HG02678 (cell line): ENCODE measurements at regions not wholly inside any gene's neighbourhood (a gene's known extent, or its start where the extent isn't known, plus 50 kb on each side); places are given as distances from the start of the nearest gene placed in this dataset.

Source experiments
- ATAC-seq: cut with Tn5 transposase; IDR thresholded peaks from one replicate; pipeline ENCODE4 v1.9.1; 2021; ENCODE audit warnings: mild to moderate bottlenecking, moderate library complexity; ENCODE audit not compliant: unreplicated experiment

DNA sequence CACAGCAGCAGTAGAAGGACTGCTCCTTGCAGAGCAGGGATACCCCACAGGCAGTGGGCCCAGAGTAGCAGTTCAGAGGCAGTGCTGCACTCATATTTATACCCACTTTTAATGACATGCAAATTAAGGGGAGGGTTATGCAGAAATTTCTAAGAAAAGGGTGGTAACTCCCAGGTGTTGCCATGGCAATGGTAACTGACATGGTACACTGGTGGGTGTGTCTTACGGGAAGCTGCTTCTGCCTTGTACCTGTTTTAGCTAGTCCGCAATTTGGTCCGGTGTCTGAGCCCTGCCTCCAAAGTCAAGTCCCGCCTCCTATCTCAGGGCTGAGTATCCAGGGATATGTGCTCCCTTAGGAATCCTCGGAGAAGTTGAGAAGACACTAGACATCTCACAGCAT lies 79.2 kb upstream of the UQCRFS1 start:
- ATAC-seq = no peak

DNA sequence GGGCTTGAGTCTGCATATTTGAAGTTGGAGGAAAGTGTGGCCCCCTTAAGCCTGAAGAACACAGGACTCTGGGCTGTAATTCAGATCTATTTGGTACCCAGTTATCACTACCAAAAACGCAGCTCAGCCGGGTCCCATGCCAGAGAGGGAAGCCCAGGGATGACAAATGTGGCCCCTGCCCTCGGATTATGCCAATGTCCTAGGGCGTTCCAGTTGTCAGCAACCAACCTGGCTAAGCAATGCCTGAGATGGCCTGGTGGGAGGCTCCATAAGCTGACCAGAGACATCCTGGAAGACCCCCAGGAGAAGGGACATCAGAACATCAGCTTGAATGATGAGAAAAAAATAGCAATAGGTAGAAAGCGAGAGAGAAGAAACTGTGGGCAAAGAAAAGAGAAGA lies 79.6 kb upstream of the UQCRFS1 start:
- no peak for ATAC-seq

DNA sequence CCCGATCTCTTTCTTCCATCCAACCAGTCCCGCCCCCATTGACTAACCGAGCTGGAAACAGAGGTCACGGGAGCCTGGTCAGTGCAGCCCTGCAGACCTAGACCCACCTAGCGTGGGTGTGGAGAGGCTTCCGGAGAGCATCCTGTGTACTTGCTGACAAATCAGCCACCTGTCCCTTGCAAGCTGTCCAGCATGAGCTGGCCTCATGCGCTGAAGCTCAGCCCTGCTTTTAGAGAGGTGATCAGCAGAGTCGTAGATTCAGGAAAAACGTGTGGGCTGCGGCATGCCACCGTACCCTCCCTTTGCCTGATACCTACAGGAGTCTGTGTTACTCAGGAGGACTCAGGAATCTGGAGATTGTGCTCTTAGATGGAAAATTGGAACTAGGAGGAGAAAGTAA lies 80.3 kb upstream of the UQCRFS1 start:
- no peak for ATAC-seq

DNA sequence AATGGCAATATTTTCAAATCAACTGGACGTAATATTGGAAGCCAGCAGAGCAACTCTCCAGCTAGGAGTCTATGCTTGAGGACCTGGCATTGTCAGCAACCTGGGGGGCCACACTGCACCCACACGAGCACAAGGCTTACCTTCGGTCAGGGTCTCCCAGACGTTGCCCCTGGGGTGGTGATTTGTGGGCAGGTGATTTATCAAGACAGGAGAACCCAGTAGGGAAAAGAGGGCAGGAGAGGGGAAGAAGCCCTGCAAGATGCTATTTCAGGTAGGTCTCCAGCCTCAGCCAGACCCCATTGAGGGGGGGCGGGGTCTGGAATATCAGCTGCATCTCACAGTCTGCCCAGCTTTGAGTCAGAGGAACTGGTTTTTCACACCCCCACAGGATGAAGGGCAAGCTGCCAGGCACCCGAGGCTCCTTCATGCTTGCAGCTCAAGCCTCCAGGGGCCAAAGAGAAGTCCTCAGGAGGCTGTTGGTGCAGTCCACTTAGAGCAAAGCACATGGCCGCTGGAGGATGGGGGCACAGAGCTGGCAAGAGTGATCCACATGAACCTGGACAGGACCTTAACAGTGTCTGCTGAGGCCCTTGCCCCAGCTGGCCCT lies 80.9 kb upstream of the UQCRFS1 start:
- no peak for ATAC-seq

DNA sequence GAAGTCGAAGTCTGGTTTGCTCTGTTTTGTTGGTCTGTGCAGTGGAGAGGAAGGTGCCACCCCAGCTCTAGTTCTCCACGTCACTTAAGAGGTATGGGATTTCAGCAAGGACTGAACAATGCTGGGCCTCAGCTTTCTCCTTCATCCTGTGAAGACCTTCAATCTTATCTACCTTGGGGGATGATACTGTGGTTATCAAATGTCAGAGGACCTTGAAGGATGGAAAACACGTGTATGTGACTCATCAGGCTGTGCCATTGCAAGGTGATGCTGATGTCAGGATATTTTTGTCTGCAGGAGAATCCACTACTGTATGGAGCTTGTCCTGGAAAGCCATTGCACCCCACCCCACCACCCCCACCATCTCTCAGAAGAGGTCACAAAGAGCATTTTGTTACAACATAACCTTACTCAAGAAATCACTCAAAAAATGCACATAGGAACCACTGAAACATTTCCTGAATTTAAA lies 81.4 kb upstream of the UQCRFS1 start:
- no peak for ATAC-seq

DNA sequence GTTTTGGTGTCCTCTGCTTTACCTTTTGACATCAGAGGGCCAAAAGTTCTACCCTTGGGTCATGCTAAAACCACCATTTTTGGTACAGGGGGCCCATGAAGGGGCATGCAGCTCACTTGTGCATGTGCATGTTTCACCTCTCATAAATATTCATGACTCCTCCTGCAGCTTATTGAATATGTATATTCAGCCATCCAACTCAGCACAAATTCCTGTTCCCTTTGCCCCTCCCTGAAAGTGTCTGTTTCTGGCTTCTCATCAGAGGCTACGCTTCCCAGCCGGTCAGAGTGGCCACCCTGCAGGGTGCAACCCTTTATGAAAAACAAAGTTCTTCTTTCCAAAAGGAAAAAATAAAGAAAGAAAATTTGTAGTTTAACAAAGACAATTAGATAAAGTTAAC lies 82.3 kb upstream of the UQCRFS1 start:
- no peak for ATAC-seq

DNA sequence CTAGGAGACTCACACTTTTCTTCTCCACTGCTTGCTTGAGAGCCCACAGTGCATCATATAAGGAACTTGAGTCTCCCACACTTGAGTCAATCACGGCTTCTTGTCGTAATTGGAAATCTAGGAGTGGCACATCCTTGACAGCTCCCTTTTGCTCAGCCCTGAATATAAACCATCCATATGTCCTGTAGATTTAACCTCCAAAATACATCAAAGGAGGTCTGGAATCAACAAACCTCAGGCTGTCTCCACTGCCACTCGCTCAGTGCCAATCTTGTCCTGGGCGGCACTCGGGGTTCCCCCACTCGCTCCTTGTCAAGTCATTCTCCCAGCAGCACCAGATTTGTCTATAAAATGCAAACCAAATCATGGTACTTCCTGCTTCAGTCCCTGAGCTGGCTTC lies 84.4 kb upstream of the UQCRFS1 start:
- ATAC-seq = no peak

DNA sequence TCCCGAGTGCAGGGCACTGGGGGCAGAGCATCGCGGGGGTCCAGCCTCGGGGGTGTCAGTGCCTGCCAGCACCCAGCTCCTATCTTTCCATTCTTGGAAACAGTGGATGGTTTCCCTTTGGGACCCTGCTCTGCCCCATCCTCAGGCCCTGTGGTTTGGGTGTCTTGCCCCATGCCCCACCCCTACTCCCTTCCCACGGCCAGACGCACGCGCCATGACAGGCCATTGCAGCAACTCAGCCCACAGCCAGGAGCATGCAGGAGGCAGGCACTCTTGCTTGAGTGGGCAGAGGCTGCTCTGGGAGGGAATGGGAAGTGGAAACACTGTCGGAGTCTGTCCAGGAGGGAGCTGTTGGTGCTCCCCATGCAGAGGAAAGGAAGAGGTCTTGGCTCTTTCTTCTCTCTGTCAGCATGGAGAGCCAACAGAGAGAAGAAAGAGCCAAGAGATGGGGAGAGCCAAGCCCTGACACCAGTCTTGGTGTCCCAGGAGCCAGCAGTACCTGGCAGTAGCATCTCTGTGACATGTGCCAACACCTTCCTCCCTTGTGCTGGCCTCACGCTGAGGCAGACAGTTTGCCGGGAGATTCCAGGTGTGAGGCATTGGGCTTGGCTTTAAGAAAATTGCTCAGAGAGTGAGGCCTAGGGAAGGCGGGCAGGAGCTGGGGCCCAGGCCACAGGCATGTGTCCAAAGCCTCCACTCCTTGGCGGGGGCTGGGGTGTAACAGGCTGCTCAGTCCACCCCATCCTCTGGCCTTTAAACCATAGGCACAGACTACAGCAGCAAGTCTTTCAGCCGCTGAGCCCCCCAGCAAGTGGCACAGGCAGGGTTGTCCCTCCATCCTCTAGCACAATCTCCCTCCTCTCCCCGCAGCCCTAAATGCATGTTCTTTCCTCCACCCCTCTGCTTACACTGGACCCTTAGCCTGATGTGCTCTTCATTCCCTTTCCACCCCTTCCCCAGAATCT lies 86.7 kb upstream of the UQCRFS1 start:
- no peak for ATAC-seq

DNA sequence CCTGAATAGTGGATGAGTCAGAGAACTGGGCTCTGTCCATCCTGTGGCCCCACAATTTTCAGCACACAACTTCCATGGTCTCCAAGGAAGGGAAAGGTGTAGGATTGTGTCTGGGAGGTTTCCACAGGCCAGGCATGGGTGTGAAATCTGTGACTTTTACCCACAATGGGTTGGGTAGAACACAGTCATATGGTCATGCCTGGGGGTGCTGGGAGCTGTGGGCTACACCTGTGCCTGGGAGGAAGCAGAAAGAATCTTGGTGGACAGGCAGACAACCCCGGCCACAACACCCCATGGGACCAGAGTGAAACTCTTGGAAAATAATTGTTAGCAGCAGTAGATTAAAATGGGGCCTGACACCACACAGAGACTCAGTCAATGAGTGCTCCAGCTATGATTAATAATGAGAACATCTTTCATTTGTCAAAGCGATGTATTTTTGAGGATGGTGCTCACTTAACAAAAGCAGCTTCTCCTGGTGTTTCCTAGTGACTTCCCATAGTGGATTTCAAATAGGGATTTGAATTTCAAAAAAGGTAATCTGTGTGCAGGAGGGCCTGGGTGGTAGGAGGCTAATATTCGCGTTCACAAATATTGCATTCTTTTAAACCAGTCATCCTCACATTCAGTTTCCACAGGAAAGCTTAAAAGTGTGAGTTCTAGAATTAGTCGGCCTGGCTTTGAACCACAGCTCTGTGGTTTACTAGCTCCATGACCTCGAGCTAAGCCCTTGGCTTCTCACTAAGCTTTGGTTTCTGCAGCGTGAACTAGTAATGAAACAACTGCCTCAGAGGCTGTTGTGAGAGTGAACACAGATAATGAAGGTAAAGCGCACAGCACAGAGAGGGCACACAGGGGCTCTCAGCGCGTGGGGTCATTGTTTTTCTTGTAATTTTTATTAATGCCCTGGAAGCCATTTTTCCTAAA lies 89.3 kb upstream of the UQCRFS1 start:
- ATAC-seq = no peak

DNA sequence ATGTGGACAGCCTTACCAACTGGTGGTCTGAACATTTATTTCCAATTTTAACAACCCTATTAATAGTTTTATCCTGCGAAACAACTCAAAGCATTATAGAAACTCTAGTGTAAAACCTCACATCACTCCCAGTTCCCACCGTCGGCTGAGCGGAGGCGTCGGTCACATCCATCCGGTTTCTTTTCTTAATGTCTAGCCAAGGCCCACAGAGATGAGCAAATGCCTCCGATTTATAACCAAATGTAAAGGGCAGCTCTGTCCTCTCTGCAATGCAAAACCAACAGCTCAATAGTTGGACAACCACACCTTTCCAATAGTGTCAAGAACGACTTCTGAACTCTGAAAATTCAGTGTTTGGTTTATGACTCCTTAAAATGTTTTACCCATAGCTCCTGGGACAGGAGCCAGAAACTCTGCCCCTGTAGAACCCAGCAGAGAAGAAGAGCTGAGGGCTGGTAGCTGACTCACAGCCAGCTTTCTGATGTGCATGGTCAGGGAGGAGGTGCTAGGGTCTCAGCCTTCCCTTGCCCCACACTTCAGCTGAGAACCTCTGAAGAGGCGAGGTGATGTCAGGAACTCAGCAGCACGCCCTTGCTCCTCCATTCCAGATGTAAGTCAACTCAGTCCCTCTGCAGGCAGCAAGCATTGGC lies 90.2 kb upstream of the UQCRFS1 start:
- ATAC-seq = no peak

DNA sequence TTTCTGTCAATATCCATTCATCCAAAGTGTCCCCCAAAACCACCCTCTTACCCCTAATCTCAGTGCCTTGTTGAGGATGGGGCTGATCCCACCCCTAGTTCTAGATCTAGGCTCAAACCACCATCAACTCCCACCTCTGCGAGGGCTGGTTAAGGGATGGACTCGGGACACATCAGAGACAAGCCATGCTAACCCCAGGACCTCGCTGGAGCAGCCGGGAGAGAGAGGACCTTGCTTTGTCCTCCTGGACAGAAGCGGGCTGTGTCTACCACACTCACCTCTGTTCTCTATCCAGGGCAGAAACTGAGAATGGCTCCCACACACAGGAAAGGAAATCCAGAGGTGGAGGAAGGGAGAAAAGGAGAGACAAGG lies 90.8 kb upstream of the UQCRFS1 start:
- ATAC-seq = no peak

DNA sequence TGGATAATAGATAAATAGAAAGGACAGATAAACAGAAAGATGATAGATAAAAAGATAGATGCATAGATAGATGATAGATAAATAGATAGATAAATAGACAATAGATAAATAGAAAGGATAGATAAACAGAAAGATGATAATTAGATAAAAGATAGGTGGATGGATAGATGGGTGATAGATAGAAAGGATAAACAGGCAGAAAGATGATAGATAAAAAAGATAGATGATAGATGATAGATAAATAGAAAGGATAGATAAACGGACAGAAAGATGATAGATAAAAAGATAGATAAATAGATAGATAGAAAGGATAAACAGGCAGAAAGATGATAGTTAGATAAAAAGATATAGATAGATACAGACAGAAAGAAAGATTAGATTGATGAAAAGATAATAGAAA lies 92.3 kb upstream of the UQCRFS1 start:
- ATAC-seq = no peak

DNA sequence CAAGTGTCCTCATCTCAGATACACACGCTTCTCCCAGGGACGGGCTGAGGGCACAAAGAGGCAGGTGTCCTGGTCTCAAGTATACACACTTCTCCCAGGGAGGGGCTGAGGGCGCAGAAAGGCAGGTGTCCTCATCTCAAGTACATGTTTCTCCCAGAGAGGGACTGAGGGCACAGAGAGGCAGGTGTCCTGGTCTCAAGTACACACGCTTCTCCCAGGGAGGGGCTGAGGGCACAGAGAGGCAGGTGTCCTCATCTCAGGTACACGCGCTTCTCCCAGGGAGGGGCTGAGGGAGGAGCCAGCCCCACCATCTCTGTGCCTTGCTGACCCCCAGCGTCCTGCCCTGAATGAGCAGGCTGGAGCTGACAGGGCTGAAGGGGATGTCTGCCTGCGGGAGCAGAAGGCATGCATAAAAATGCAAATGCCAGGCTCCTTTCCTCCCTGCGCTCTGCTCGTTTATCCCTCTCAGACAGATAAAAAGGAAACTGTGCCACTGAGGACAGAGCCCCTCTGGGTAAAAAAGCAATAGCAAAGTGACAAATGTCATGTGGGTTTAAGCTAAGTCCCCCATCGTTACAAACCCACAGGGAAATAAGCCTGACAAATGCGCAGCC lies 96.1 kb upstream of the UQCRFS1 start:
- no peak for ATAC-seq

DNA sequence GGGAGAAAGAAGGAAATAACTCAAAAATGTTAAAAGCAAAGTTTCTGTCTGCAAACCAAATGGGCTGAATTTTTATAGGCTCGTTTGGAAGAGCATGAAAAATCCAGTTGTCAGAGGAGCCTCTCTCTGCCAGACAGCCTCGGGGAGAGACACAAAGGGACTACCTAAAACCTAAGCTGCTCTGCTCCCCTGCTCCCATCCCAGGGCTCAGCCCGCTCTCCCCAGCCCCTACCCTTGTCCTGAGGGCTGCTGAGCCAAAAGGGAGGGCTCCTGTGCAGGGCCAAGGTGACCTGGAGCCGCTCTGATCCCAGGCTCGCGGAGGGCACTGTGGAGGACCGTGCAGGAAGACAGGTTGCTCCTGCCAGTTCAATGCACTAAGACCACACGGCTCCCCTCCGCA lies 96.7 kb upstream of the UQCRFS1 start:
- ATAC-seq = no peak

DNA sequence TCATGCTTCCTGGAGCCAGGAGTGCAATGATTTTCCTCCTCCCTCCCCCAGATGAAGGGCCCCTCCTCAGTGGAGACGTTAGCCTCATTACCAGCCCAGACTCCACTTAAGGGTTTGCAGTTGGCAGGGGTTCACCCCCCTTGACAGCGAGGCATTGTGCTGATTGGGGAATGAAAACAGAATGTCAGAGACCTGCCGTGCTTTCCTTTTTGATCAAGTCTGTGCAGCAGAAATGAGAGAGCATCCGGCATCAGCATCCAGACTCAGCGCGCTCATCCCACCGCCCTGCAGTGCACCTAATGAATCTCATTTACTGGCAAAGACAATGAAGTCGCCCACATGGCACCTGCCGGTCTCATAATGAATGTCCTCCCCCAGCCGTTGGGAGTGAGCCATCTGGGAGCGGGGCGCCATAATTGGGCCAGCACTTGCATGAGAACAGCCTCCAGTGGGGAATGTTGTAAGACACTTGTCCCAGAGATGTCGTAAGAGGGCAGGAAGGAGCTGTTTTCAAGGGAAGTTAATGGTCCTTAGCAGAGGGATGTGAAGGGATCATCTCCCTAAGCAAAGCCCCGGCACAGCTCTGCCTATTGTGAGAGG lies 98.3 kb upstream of the UQCRFS1 start:
- ATAC-seq = no peak

DNA sequence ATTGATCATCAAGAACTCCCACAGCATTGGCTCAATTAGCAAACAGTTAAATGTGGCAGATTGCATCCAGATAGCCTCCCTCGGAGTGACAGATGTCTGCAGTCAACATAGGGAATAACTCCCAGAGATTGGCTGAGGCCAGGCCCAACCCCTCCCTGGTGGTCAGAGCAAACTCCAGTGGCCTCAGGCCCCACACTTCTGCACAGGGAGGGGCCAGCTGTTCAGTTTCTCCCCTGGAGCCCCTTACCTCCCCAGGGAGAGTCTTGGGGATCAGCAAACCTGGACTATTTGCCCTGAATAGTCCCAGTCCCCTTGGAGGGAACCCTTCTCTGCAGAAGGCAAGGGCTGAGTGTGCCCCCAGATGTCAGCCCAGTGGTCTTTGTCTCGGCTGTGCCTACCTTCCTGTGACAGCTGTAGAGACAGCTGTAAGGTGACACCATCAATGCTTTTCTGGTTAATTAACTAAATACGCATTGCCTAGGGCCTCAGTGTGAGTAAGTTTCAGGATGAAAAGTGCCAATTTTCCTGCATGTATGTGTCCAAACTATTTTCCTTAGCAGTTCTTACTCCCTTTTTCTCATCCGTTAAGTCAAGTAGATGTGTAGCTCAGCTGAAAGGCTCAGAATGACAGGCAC lies 102.7 kb upstream of the UQCRFS1 start:
- ATAC-seq = no peak

DNA sequence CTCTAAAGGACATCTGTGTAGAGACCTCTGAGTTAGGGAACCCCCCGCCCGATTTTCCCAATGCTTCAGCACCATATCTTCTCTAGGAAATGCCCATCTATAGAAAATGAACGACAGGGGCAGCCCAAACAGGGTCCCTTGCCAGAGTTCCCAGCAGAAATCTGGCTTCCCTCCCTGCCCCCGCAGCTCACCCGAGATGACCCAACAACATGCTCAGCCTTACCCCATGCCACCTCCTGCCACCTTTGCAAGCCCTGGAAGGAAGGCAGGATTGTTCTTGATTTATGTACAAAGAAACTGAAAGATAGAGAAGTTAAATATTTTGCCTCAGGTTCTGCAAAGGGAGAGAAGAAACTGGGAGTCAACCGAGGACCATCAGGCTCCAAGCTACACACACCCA lies 105.6 kb upstream of the UQCRFS1 start:
- no peak for ATAC-seq

DNA sequence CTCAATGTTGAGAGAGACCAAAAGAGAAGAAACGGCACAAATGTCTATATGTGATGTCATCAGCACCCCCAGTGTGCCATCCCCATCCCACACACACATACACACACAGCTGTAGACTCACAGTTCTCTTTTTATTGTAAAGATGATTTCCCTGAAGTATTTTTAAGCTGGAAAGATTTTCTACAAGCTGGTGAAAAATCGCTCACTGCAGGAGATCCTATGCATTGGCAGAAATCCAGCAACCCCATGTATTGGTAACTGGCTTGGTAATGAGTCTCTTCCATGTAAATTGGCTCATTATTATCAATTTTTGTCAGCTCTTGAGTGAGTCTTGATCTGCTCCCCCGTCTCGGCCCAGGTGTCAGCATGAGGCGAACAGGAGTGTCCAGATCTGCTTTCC lies 107.1 kb upstream of the UQCRFS1 start:
- no peak for ATAC-seq

DNA sequence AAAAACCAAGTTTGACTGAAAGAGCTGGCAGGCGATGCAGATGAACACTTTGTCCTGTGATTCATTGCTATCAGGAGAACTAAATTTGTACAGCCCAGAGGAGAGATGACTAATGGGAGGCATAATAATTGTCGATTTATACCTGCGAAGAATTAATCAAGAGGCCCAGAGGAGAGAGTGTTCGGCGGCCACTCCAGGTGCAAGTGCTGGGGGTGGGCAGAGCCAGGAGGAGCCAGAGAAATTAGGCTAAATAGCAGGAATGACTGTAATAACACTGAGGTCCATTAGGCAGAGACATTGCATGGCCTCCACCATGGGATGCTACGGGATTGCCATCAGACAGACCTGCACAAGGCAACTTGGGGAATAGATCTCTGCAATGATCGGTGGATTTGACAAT lies 107.7 kb upstream of the UQCRFS1 start:
- no peak for ATAC-seq

DNA sequence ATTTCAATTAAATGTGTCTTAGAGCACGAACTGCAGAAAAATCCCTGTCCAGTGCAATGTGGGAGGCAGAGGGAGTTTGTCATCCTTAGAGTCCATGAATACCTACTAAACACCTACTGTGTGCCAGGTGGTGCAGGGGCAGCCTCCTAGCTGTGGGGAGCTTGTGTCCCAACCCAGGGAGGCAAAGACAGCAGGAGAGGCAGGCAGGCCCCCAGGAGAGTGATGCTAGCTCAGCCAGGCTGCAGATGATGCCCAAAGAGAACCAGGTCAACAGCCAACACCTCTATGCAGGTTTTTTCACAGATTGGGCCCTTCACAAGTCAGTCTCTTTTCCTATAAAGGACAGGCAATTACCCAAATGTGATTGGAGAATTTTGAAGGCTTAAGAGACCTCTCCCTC lies 108.2 kb upstream of the UQCRFS1 start:
- ATAC-seq = no peak
